ENCODE measurements at regions not wholly inside any gene's neighbourhood (a gene's known extent, or its start where the extent isn't known, plus 50 kb on each side); places are given as distances from the start of the nearest gene placed in this dataset.

DNA sequence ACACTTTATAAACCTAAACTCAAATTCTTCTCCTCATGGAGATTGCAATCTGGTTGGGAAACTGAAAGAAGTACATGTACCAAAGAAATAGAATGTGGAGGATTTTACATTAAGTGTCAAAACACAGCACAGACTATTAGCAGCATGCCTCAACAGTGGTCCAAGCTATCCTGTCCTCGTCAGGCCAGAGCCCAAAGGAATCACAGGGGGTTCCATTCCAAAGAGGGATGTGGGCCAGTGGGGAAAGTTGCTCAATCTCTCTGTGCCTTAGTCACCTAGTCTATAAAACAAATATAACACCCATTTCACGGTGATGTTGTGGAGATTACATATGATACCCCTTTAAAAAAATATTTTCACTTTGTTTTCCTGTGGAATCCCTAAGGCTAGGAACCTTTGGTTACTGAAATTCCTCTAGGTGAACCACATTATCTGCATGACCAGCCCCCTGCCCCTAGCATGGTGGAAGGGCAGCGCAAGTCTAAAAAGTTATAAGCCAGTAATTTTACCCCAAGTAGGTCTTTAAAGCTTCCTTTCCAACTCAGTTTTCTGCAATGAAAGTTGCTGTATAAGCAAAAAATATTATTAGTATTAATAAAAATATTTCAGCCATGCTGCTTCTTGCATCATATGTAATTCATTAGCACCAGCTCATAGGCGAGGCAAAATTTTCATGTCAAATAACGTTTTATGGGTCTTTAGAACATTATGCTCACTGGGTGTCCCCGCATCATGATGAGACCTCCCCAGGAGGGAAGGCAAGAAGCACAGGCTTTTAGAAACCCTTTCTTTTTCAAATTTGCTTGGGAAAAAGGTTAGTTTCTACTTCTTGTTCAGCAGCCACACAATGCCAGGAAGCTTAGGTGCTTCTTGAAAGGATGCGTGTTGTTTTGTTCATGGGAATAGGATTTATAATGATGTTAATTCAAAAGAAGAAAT lies 548.8 kb upstream of the PKN2 start:
- Histone ChIP-seq H3K27ac (no peak overlapping the region), H3K9me3 (no peaks in the 10 kb centered on the region), H3K4me1 (no peaks in the 10 kb centered on the region), H3K36me3 (ENCODE audit: low read depth, missing control alignments) (no peaks in the 10 kb centered on the region), H3K4me3 (no peak overlapping the region), H3K27me3 (no peaks in the 10 kb centered on the region)
- DNase-seq: no peak
- TF ChIP-seq POLR2A (IDR thresholded peaks at IDR 0.05): no peak
- no peak for TF ChIP-seq CTCF (IDR thresholded peaks at IDR 0.05)
- intact Hi-C loops (cut with DNase I; ENCODE audit: low total_unique reads): no loop called here
- 87 to 90% methylated on average over 7 of the region's 7 CpGs for WGBS, 2 donors

GRCh38 chr1:88139633-88140032 lies 544.4 kb upstream of the PKN2 start:
- no peaks in the 10 kb centered on the region for H3K4me1 ChIP-seq
- H3K4me3 ChIP-seq: no peak overlapping the region
- H3K27ac ChIP-seq: no peak overlapping the region
- DNase-seq: no peak
- intact Hi-C loops (cut with DNase I; ENCODE audit: low total_unique reads): no loop called here
- TF ChIP-seq CTCF (IDR thresholded peaks at IDR 0.05): no peak
- 58% methylated on average over 4 of the region's 4 CpGs for WGBS, 2 donors
- no peaks in the 10 kb centered on the region for H3K9me3 ChIP-seq
- H3K36me3 ChIP-seq (ENCODE audit: low read depth, missing control alignments): no peaks in the 10 kb centered on the region
- H3K27me3 ChIP-seq: no peaks in the 10 kb centered on the region

GRCh38 chr1:88140325-88140724 lies 543.7 kb upstream of the PKN2 start:
- intact Hi-C loops (cut with DNase I; ENCODE audit: low total_unique reads): no loop called here
- no peaks in the 10 kb centered on the region for H3K27me3 ChIP-seq
- no peaks in the 10 kb centered on the region for H3K4me1 ChIP-seq
- DNase-seq: no peak
- H3K27ac ChIP-seq: no peak overlapping the region
- no peaks in the 10 kb centered on the region for H3K9me3 ChIP-seq
- TF ChIP-seq POLR2A (IDR thresholded peaks at IDR 0.05) (no peak), CTCF (IDR thresholded peaks at IDR 0.05) (no peak)
- no peak overlapping the region for H3K4me3 ChIP-seq
- no peaks in the 10 kb centered on the region for H3K36me3 ChIP-seq (ENCODE audit: low read depth, missing control alignments)
- whole genome bisulfite sequencing, 2 donors: 95 to 98% methylated on average over 1 of the region's 1 CpG

DNA sequence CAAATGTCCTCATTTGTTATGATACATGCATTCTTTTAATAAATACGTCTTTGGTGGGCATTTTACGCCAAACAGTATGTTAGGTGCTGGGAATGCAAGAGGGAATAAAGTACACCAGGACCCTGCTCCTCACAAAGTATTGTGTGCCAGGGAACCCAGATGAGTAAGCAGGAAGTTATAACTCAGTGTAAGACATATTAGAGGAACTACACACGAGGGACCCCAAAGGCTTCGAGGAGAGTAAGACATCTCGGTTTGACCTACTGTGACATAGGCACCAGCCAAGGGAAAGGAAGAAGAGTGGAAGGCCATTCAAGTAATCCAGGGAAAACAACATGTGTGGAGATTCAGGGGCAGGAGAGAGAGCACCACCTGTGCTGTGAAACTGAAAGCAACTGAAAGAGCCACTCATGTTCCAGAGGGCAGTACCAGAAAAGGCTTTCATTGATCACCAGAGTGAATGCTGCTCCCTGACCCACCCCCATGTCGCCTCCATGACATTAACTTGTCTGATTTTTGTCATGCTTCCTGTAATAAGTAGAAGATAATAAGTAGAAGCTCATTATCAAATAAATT lies 542.5 kb upstream of the PKN2 start:
- Histone ChIP-seq H3K27ac (no peak overlapping the region), H3K4me3 (no peak overlapping the region), H3K9me3 (no peaks in the 10 kb centered on the region), H3K27me3 (no peaks in the 10 kb centered on the region), H3K36me3 (ENCODE audit: low read depth, missing control alignments) (no peaks in the 10 kb centered on the region), H3K4me1 (no peaks in the 10 kb centered on the region)
- no peak for DNase-seq
- WGBS, 2 donors: 70 to 79% methylated on average over 6 of the region's 6 CpGs
- no peak for TF ChIP-seq CTCF (IDR thresholded peaks at IDR 0.05)
- TF ChIP-seq POLR2A (IDR thresholded peaks at IDR 0.05): no peak
- intact Hi-C loops (cut with DNase I; ENCODE audit: low total_unique reads): no loop called here

All from testis (tissue), 2 donors.